Tongue (tissue), 2 donors: ENCODE measurements at regions not wholly inside any gene's neighbourhood (a gene's known extent, or its start where the extent isn't known, plus 50 kb on each side); places are given as distances from the start of the nearest gene placed in this dataset. TPM values are rescaled to one million over a fixed set of nuclear protein-coding genes. Genes with fewer than 3 reads are reported as not detected.
"Not testable (repeated sequence)": the region's sequence is repeated elsewhere in the genome, so short reads cannot be mapped to it uniquely, and the experiment has no call there.

Source experiments
- DNase-seq: peaks from one replicate; pipeline ENCODE4 v3.0.0-alpha.2; 2015
- small RNA-seq: library from RNA; depleted of rRNA; stranded (forward); fragments of <200 nt; gene quantifications from one replicate; pipeline ENCODE3, GENCODE V24; 2014; ENCODE audit warnings: low replicate concordance

- no peak for DNase-seq
These were observed 186.2 kb downstream of the KIT start for GRCh38 chr4:54843946-54844345.

- no peak for DNase-seq
These were observed 185.3 kb downstream of the KIT start for GRCh38 chr4:54843106-54843505.

- DNase-seq: no peak
These were observed 184.9 kb downstream of the KIT start for GRCh38 chr4:54842656-54843055.

GRCh38 chr4:54842226-54842625 lies 184.5 kb downstream of the KIT start:
- DNase-seq: no peak

- no peak for DNase-seq
These were observed 183.4 kb downstream of the KIT start for GRCh38 chr4:54840992-54841768.

- DNase-seq: no peak
These were observed 182.7 kb downstream of the KIT start for GRCh38 chr4:54840430-54840829.

- no peak for DNase-seq
These were observed 180.5 kb downstream of the KIT start for GRCh38 chr4:54838301-54838700.

GRCh38 chr4:54837576-54838140 lies 179.9 kb downstream of the KIT start:
- no peak for DNase-seq

- not testable (repeated sequence) for DNase-seq
These were observed 170.6 kb downstream of the KIT start for GRCh38 chr4:54828361-54828760.

- no peak for DNase-seq
These were observed 165.9 kb downstream of the KIT start for GRCh38 chr4:54823616-54824015.

- DNase-seq: no peak
These were observed 161.3 kb downstream of the KIT start for GRCh38 chr4:54819034-54819433.

- no peak for DNase-seq
These were observed 160.7 kb downstream of the KIT start for GRCh38 chr4:54818481-54818880.

- DNase-seq: no peak
These were observed 155.9 kb downstream of the KIT start for GRCh38 chr4:54813674-54814073.

GRCh38 chr4:54806351-54806750 lies 148.6 kb downstream of the KIT start:
- no peak for DNase-seq

GRCh38 chr4:54802336-54802735 lies 144.6 kb downstream of the KIT start:
- no peak for DNase-seq

- DNase-seq: no peak
These were observed 143.2 kb downstream of the KIT start for GRCh38 chr4:54800831-54801530.

- no peak for DNase-seq
These were observed 136.8 kb downstream of the KIT start for GRCh38 chr4:54794579-54794978.

- no peak for DNase-seq
These were observed 136.2 kb downstream of the KIT start for GRCh38 chr4:54793856-54794422.

Small RNAs in the stretch of these regions (small RNA-seq; reads per million reads assigned to genes)
- not detected for gene RPL38P3
